ENCODE measurements at regions not wholly inside any gene's neighbourhood (a gene's known extent, or its start where the extent isn't known, plus 50 kb on each side); places are given as distances from the start of the nearest gene placed in this dataset.

GRCh38 chr15:25070353-25070963 lies 115.7 kb downstream of the SNRPN start:
- Histone ChIP-seq H3K4me1 (ENCODE audit: control insufficient read depth, insufficient read depth, low read length) (no peaks in the 10 kb centered on the region), H3K27ac (ENCODE audit: low read length) (no peak overlapping the region), H3K36me3 (ENCODE audit: control insufficient read depth, insufficient read depth, low read length) (peaks cover 99% of the 10 kb centered on the region), H3K4me3 (ENCODE audit: low read length) (no peak overlapping the region), H3K9me3 (ENCODE audit: control insufficient read depth, low read depth, low read length) (peaks cover 65% of the 10 kb centered on the region), H3K27me3 (ENCODE audit: control insufficient read depth, insufficient read depth, low read length) (no peaks in the 10 kb centered on the region)
- DNase-seq: no peak
- 100% methylated on average over 2 of the region's 10 CpGs for WGBS (ENCODE audit: insufficient coverage, low lambda C conversion rate)

GRCh38 chr15:25072857-25073476 lies 118.2 kb downstream of the SNRPN start:
- Histone ChIP-seq H3K4me3 (ENCODE audit: low read length) (no peak overlapping the region), H3K9me3 (ENCODE audit: control insufficient read depth, low read depth, low read length) (peaks cover 63% of the 10 kb centered on the region), H3K4me1 (ENCODE audit: control insufficient read depth, insufficient read depth, low read length) (no peaks in the 10 kb centered on the region), H3K27ac (ENCODE audit: low read length) (no peak overlapping the region), H3K27me3 (ENCODE audit: control insufficient read depth, insufficient read depth, low read length) (no peaks in the 10 kb centered on the region), H3K36me3 (ENCODE audit: control insufficient read depth, insufficient read depth, low read length) (peaks cover 99% of the 10 kb centered on the region)
- WGBS (ENCODE audit: insufficient coverage, low lambda C conversion rate): no CpG with 5 or more reads among the region's 11 CpGs
- DNase-seq: no peak

DNA sequence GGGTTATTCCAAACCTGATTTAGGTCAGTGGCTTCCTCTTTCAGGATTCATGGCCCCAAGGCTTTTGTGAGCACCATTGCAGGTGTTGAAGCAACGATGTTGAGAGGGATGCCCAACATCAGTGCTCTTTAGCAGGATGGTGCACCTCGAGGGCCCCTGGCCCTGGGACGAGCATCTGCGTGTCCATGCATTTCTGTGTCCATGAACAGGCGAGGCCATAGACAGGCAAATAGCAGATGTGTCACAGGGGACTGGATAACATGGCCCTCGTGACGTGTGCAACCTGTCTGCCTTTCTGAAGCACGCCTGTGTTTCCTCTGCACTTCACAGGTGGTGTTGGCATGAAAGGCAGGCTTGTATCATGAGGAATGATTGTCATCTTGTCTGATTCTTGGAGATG lies 132.3 kb downstream of the SNRPN start:
- no peak overlapping the region for H3K27ac ChIP-seq (ENCODE audit: low read length)
- H3K36me3 ChIP-seq (ENCODE audit: control insufficient read depth, insufficient read depth, low read length): peaks cover 96% of the 10 kb centered on the region
- peaks cover 16% of the 10 kb centered on the region for H3K9me3 ChIP-seq (ENCODE audit: control insufficient read depth, low read depth, low read length)
- no peak for DNase-seq
- no peak overlapping the region for H3K4me3 ChIP-seq (ENCODE audit: low read length)
- no CpG with 5 or more reads among the region's 8 CpGs for WGBS (ENCODE audit: insufficient coverage, low lambda C conversion rate)
- no peaks in the 10 kb centered on the region for H3K27me3 ChIP-seq (ENCODE audit: control insufficient read depth, insufficient read depth, low read length)
- no peaks in the 10 kb centered on the region for H3K4me1 ChIP-seq (ENCODE audit: control insufficient read depth, insufficient read depth, low read length)

DNA sequence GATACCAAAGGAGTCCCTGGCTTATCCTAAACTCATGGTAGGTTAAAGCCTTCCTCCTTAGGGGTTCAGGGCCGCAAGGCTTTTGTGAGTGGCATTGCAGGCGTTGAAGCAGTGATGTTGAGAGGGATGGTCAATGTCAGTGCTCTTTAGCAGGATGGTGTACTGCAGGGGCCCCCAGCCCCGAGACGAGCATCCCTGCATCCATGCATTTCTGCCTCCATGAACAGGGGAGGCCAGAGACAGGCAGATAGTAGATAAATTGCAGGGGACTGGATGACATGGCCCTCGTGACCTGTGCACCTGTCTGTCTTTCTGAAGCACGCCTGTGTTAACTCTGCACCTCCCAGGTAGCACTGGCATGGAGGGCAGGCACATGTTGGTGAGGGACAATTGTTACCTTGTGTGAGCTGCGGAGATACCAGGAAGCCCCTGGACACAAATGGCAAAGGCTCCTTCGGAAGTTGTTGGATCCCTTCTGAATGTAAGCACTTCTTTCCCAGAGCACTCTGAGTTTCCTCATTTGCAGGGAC lies 133.5 kb downstream of the SNRPN start:
- H3K27ac ChIP-seq (ENCODE audit: low read length): no peak overlapping the region
- peaks cover 15% of the 10 kb centered on the region for H3K9me3 ChIP-seq (ENCODE audit: control insufficient read depth, low read depth, low read length)
- no CpG with 5 or more reads among the region's 8 CpGs for WGBS (ENCODE audit: insufficient coverage, low lambda C conversion rate)
- H3K4me3 ChIP-seq (ENCODE audit: low read length): no peak overlapping the region
- peaks cover 96% of the 10 kb centered on the region for H3K36me3 ChIP-seq (ENCODE audit: control insufficient read depth, insufficient read depth, low read length)
- no peak for DNase-seq
- no peaks in the 10 kb centered on the region for H3K4me1 ChIP-seq (ENCODE audit: control insufficient read depth, insufficient read depth, low read length)
- H3K27me3 ChIP-seq (ENCODE audit: control insufficient read depth, insufficient read depth, low read length): no peaks in the 10 kb centered on the region

- Histone ChIP-seq H3K9me3 (ENCODE audit: control insufficient read depth, low read depth, low read length) (peaks cover 7% of the 10 kb centered on the region), H3K27ac (ENCODE audit: low read length) (no peak overlapping the region)
- WGBS (ENCODE audit: insufficient coverage, low lambda C conversion rate): no CpG with 5 or more reads among the region's 8 CpGs
Observed at GRCh38 chr15:25089577-25089976, 134.8 kb downstream of the SNRPN start.

DNA sequence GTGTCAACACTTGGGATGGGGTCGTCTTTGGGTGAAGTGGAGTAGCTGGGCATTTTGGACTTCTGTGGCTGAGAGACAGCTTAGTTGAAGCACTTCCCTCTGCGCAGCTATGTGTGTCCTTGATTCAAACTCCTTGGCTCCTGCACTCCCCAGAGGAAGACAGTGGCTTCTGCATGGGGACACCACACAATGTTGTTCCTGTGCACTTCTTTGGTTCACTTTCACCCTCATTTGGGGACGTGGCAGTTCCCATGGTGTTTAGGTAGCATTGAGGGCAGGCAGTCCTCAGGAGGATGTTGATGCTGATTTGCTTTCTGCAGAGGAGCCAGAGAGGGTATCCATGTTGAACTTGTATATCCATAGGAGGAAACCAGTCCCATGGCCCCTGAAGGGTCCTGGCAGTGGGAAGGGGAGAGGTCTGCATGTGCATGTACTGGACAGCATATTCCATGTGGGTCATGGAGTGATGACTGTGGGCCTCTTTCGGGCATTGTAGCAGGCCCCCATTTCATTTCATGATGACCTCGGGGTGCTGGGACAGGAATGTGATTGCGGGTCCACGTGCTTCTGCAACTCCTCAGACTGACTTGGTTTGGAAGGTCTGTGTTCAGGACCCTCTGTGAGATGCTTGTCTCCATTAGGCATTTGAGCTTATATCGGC lies 135.4 kb downstream of the SNRPN start:
- Histone ChIP-seq H3K4me1 (ENCODE audit: control insufficient read depth, insufficient read depth, low read length) (no peaks in the 10 kb centered on the region), H3K27me3 (ENCODE audit: control insufficient read depth, insufficient read depth, low read length) (no peaks in the 10 kb centered on the region), H3K4me3 (ENCODE audit: low read length) (no peak overlapping the region), H3K27ac (ENCODE audit: low read length) (no peak overlapping the region), H3K9me3 (ENCODE audit: control insufficient read depth, low read depth, low read length) (peaks cover 7% of the 10 kb centered on the region), H3K36me3 (ENCODE audit: control insufficient read depth, insufficient read depth, low read length) (peaks cover 96% of the 10 kb centered on the region)
- WGBS (ENCODE audit: insufficient coverage, low lambda C conversion rate): no CpG with 5 or more reads among the region's 8 CpGs
- no peak for DNase-seq

More at GRCh38 chr15:25089577-25089976, 134.8 kb downstream of the SNRPN start:
- no peak for DNase-seq
- Histone ChIP-seq H3K27me3 (ENCODE audit: control insufficient read depth, insufficient read depth, low read length) (no peaks in the 10 kb centered on the region), H3K4me3 (ENCODE audit: low read length) (no peak overlapping the region), H3K36me3 (ENCODE audit: control insufficient read depth, insufficient read depth, low read length) (peaks cover 96% of the 10 kb centered on the region), H3K4me1 (ENCODE audit: control insufficient read depth, insufficient read depth, low read length) (no peaks in the 10 kb centered on the region)

- Histone ChIP-seq H3K4me1 (ENCODE audit: control insufficient read depth, insufficient read depth, low read length) (no peaks in the 10 kb centered on the region), H3K27me3 (ENCODE audit: control insufficient read depth, insufficient read depth, low read length) (no peaks in the 10 kb centered on the region), H3K4me3 (ENCODE audit: low read length) (no peak overlapping the region), H3K9me3 (ENCODE audit: control insufficient read depth, low read depth, low read length) (peaks cover 6% of the 10 kb centered on the region), H3K27ac (ENCODE audit: low read length) (no peak overlapping the region), H3K36me3 (ENCODE audit: control insufficient read depth, insufficient read depth, low read length) (peaks cover 87% of the 10 kb centered on the region)
- no peak for DNase-seq
- no CpG with 5 or more reads among the region's 12 CpGs for WGBS (ENCODE audit: insufficient coverage, low lambda C conversion rate)
Observed at GRCh38 chr15:25091421-25092158, 136.8 kb downstream of the SNRPN start.

- Histone ChIP-seq H3K27ac (ENCODE audit: low read length) (no peak overlapping the region), H3K4me1 (ENCODE audit: control insufficient read depth, insufficient read depth, low read length) (no peaks in the 10 kb centered on the region), H3K27me3 (ENCODE audit: control insufficient read depth, insufficient read depth, low read length) (no peaks in the 10 kb centered on the region), H3K9me3 (ENCODE audit: control insufficient read depth, low read depth, low read length) (peaks cover 3% of the 10 kb centered on the region), H3K4me3 (ENCODE audit: low read length) (no peak overlapping the region), H3K36me3 (ENCODE audit: control insufficient read depth, insufficient read depth, low read length) (peaks cover 87% of the 10 kb centered on the region)
- no peak for DNase-seq
- WGBS (ENCODE audit: insufficient coverage, low lambda C conversion rate): 100% methylated on average over 1 of the region's 2 CpGs
Observed at GRCh38 chr15:25092661-25093060, 137.9 kb downstream of the SNRPN start.

DNA sequence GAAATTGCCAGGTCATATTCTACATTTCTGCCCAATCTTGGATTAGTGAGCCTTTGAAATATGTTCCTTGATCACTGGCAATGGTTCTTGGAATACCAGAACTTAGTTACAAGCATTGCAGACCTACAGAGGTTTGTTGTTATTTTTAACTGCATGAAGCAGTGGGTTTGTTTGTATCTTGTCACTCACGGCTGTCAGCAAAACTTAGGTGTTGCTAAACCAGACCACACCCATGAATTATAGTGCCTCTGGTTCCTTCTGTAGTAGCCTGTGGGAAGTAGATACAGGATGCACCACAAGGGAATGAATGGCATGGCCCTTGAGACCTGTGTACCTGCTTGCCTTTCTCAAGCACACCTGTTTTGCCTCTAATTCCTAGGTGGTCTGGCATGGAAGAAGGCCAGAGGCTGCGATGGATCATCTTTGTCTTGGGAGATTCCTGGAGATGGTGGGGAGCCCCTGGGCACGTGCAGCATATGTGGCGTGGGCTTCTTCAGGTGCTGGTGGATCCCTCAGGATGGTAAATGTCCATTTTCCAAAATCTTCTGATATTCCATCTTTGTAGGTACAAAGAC lies 138.8 kb downstream of the SNRPN start:
- H3K4me3 ChIP-seq (ENCODE audit: low read length): no peak overlapping the region
- H3K9me3 ChIP-seq (ENCODE audit: control insufficient read depth, low read depth, low read length): peaks cover 3% of the 10 kb centered on the region
- DNase-seq: no peak
- no peaks in the 10 kb centered on the region for H3K4me1 ChIP-seq (ENCODE audit: control insufficient read depth, insufficient read depth, low read length)
- H3K36me3 ChIP-seq (ENCODE audit: control insufficient read depth, insufficient read depth, low read length): peaks cover 86% of the 10 kb centered on the region
- no CpG with 5 or more reads among the region's 4 CpGs for WGBS (ENCODE audit: insufficient coverage, low lambda C conversion rate)
- H3K27ac ChIP-seq (ENCODE audit: low read length): no peak overlapping the region
- no peaks in the 10 kb centered on the region for H3K27me3 ChIP-seq (ENCODE audit: control insufficient read depth, insufficient read depth, low read length)

- no peak for DNase-seq
- H3K4me1 ChIP-seq (ENCODE audit: control insufficient read depth, insufficient read depth, low read length): no peaks in the 10 kb centered on the region
- no peaks in the 10 kb centered on the region for H3K27me3 ChIP-seq (ENCODE audit: control insufficient read depth, insufficient read depth, low read length)
- no CpG with 5 or more reads among the region's 5 CpGs for WGBS (ENCODE audit: insufficient coverage, low lambda C conversion rate)
- no peak overlapping the region for H3K27ac ChIP-seq (ENCODE audit: low read length)
- H3K9me3 ChIP-seq (ENCODE audit: control insufficient read depth, low read depth, low read length): peaks cover 3% of the 10 kb centered on the region
- H3K36me3 ChIP-seq (ENCODE audit: control insufficient read depth, insufficient read depth, low read length): peaks cover 85% of the 10 kb centered on the region
- no peak overlapping the region for H3K4me3 ChIP-seq (ENCODE audit: low read length)
Observed at GRCh38 chr15:25094066-25094465, 139.3 kb downstream of the SNRPN start.
